Stimulated activated CD4-positive, alpha-beta T cell treated with anti-CD3 and anti-CD28 coated beads, TNF-alpha, amount 100 ng/mL, for 24 hours (primary cell): ENCODE measurements at regions not wholly inside any gene's neighbourhood (a gene's known extent, or its start where the extent isn't known, plus 50 kb on each side); places are given as distances from the start of the nearest gene placed in this dataset.

Experiments used
- DNase-seq, 3 experiments: peaks; one replicate each; pipeline ENCODE4 v3.0.0-alpha.2; 2020; ENCODE audit warnings: low read depth in 3 of 3

GRCh38 chr21:27646691-27647090, 679.8 kb upstream of the ADAMTS5 start:
- DNase-seq = no peak

- no peak for DNase-seq
Observed at GRCh38 chr21:27646056-27646455, 679.2 kb upstream of the ADAMTS5 start.

GRCh38 chr21:27645285-27645684, 678.4 kb upstream of the ADAMTS5 start:
- no peak for DNase-seq

- no peak for DNase-seq
Observed at GRCh38 chr21:27643326-27643725, 676.4 kb upstream of the ADAMTS5 start.

- DNase-seq = no peak
Observed at GRCh38 chr21:27639286-27639685, 672.4 kb upstream of the ADAMTS5 start.

- no peak for DNase-seq
Observed at GRCh38 chr21:27636656-27637055, 669.8 kb upstream of the ADAMTS5 start.

- DNase-seq = no peak
Observed at GRCh38 chr21:27633631-27634030, 666.7 kb upstream of the ADAMTS5 start.

GRCh38 chr21:27631471-27631870, 664.6 kb upstream of the ADAMTS5 start:
- no peak for DNase-seq

- DNase-seq = no peak
Observed at GRCh38 chr21:27622631-27623030, 655.7 kb upstream of the ADAMTS5 start.

- DNase-seq = no peak
Observed at GRCh38 chr21:27614231-27614630, 647.3 kb upstream of the ADAMTS5 start.

- DNase-seq = no peak
Observed at GRCh38 chr21:27606422-27606821, 639.5 kb upstream of the ADAMTS5 start.

GRCh38 chr21:27596196-27596595, 629.3 kb upstream of the ADAMTS5 start:
- no peak for DNase-seq

GRCh38 chr21:27595716-27596115, 628.8 kb upstream of the ADAMTS5 start:
- no peak for DNase-seq

- no peak for DNase-seq
Observed at GRCh38 chr21:27590271-27590670, 623.4 kb upstream of the ADAMTS5 start.

GRCh38 chr21:27589781-27590180, 622.9 kb upstream of the ADAMTS5 start:
- no peak for DNase-seq

- no peak for DNase-seq
Observed at GRCh38 chr21:27586986-27587385, 620.1 kb upstream of the ADAMTS5 start.

- no peak for DNase-seq
Observed at GRCh38 chr21:27586326-27586725, 619.4 kb upstream of the ADAMTS5 start.

GRCh38 chr21:27584256-27584655, 617.4 kb upstream of the ADAMTS5 start:
- DNase-seq = no peak

- DNase-seq = no peak
Observed at GRCh38 chr21:27582948-27583430, 616.1 kb upstream of the ADAMTS5 start.

GRCh38 chr21:27582246-27582947, 615.5 kb upstream of the ADAMTS5 start:
- no peak for DNase-seq

GRCh38 chr21:27581168-27581567, 614.3 kb upstream of the ADAMTS5 start:
- DNase-seq = no peak

- no peak for DNase-seq
Observed at GRCh38 chr21:27580276-27580675, 613.4 kb upstream of the ADAMTS5 start.

- no peak for DNase-seq
Observed at GRCh38 chr21:27578741-27579265, 611.9 kb upstream of the ADAMTS5 start.

- no peak for DNase-seq
Observed at GRCh38 chr21:27572696-27573095, 605.8 kb upstream of the ADAMTS5 start.
